ENCODE measurements at regions not wholly inside any gene's neighbourhood (a gene's known extent, or its start where the extent isn't known, plus 50 kb on each side); places are given as distances from the start of the nearest gene placed in this dataset.
"Not testable (repeated sequence)": the region's sequence is repeated elsewhere in the genome, so short reads cannot be mapped to it uniquely, and the experiment has no call there.

DNA sequence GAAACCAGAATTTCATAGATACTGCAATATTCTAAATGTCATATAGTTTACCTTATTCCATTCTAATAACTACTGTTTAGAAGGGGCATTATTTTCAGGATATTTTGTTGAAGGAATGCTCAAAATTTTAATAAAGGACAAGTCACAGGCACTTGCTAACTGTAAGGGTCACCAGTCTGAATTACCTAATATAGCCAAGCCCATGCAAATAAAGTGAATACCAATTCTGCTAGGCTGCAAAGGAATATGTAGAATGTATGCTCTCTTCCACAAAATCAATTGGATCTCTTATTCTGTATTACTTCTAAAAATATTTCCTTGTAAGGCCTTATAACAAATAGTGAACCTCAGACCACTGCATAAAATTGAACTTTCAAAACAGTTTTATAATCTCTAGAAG is 52.3 kb upstream of the FAT4 start:
- DNase-seq, result no peak

DNA sequence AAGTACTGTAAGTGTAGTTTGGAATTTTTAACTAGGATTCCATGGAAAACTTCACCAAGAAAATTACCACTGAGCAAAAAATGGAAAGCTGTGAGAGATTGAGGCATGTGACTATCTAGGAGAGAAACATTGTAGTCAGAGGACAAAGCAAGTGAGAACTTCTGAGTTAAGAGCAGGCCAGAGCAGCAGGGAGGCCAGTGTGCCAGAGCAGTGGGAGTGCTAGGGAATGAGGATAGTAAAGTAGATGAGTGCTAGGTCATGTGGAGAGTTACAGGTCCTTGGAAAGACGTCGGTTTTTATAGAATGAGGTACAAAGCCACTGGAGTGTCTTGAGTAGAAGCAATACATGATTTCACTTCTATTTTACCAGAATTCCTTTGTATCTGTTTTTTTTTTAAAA is 52.7 kb upstream of the FAT4 start:
- DNase-seq, result no peak

DNA sequence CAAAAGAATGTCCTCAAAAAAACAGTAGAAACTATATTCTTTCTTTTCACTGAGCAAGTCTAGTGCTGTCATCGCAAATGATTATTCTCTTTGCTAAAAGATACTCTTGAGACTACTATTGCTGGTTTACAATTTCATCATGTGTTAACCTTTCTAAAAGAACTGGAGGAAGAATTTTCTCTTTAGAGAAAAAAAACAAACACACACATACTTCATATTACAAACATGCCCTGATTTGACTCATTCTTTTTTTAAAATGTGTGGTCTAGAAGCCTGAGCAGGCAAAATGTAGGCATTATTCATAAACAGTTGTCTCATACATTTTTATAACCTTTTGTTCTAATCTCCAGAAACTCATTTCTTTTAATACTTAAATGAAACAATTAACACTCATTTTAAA is 60.6 kb upstream of the FAT4 start:
- DNase-seq, result no peak

DNA sequence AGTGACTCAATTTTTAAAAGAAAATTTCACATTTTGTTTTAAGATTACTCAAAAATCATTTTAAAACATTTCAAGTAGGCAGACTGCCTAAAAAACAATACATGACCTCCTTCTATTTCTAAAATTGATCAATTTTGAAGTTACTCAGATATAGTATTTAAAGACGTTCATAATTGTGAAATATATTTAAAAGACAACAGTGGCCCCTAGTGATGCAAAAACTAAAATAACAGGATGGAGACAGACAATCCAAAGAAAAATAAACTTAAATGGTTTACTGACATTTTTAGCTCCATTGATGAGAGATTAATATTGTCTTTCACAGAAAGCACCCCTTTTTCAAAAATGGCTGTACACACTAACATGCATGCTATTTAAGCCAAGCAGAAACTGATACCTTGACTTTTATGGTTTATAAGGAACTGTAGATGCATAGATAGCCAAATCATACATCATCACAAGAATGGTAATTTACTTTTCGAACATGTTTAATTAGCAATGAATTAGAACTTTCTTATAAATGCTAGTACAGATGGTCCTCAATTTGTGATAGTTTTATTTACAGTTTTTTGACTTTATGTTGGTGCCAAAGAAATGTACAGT is 69.8 kb upstream of the FAT4 start:
- DNase-seq, result no peak

DNA sequence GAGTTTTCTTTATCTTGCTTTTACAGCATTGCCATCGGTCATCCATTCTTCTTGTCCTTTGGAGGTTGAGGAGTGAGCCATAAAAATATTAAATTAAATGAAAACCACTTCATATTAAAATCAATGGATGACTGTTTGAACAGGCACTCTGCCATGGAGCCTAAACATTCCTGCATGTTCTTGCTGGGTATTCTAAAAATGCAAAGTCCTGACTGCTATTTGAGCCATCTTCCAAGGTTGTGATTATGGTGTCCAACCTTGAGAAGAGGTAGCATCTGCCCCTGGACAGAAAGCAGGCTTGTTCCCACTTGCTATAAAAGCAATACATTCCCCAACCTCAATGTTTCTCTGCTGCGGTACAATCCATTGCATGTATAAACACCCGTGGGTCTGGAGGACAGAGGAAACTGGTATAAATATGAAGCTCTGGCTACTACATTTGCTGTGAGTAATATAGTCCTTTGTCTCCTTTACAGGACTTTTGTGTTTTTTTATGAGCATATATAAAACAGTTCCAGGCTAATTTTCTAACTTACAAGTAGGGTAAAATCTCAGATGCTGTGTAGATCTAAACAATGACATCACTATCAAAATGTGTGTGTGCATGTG is 70.9 kb upstream of the FAT4 start:
- no peak for DNase-seq

DNA sequence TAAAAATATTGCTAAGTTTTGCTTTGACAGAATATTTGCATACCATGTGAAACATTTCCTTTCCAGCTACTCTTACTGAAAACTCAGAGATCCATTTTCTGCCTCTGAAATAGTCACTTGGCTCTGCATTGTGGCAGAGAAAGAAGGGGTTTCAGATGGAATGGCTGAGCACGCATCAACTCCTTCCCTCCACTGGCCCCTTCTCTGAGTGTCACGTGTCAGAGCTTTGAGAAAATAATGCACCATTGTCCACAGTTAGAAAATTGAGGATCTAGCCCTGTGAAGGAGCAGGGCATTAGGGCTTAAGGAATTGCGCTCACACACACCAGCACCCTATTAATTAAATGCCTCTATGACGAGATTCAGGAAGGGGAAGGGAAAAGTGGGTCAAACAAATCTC is 78.8 kb upstream of the FAT4 start:
- DNase-seq, result no peak

DNA sequence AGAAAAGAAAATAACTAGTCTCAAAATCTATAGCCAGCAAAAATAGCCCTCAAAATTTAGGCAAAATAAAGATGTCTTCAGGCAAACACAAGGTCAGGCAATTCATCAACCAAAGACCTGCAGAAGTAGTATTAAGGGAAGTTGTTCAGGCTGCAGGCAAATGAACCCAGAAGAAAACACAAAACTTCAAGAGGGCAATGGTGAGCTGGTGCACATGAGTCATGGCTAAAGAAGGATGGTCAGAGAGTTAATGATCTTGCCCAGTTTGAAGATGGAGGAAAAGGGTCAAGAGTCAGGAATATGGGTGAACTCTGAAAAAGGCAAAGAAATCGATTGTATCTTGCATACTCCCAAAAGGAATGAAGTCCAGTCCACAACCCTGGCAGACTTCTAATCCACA is 83.1 kb upstream of the FAT4 start:
- DNase-seq, result no peak

DNA sequence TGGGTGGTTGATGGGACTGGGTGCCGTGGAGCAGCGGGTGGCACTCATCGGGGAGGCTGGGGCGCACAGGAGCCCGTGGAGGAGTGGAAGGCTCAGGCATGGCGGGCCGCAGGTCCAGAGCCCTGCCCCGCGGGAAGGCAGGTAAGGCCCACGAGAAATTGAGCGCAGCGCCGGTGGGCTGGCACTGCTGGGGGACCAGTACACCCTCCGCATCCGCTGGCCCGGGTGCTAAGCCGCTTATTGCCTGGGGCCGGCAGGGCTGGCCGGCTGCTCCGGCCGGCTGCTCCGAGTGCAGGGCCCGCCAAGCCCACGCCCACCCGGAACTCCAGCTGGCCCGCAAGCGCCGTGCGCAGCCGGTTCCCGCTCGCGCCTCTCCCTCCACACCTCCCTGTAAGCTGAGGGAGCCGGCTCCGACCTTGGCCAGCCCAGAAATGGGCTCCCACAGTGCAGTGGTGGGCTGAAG is 85.1 kb upstream of the FAT4 start:
- no peak for DNase-seq

DNA sequence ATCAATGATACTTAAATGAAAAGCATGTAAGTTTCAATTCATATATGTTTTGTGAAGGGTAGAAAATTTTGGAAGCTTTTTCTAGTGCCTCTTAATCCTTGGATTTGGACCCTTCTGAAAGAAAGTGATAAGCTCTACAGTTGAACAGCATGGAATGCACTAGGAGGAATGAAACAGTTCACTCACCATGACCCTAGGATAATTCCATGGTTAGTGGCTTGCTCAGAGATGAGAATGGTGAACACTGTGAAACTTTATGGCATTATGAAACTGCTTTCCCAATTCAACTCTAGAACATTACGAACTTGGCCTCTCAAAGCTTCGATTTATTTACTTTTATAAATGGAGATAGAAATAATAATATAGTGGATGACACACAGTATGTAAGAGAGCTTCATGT is 88.9 kb upstream of the FAT4 start:
- no peak for DNase-seq

DNA sequence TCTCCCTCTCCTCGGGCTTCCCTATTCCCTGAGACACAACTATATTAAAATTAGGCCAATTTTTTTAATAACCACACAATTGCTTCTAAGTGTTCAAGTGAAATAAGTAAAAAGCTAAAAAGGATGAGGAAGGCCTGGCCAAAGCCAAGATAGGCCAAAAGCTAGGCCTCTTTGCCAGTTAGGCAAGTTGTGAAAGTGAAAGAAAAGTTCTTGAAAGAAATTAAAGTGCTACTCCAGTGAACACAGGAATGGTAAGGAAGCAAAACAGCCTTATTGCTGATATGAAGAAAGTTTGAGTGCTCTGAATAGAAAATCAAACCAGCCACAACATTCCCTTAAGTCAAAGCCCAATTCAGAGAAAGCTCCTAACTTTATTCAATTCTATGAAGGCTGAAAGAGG is 114.2 kb upstream of the FAT4 start:
- no peak for DNase-seq

DNA sequence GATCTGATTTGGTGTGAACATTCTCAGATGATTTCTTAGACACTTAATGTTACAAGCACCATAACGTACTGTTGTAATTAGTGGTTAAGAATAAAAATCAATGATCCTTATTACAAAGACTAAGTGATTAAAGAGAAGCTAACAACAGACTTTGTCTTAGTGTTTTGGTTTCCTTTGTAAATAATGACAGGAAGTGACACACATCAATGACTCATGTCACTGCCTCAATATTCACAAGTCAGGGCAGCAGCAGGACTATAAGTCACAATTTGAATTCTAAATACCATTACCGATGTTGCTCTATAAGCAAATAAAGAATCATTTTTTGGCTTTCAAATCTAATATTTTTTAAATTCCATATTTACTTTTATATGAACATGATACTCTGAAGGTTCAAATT is 115.8 kb upstream of the FAT4 start:
- no peak for DNase-seq

DNA sequence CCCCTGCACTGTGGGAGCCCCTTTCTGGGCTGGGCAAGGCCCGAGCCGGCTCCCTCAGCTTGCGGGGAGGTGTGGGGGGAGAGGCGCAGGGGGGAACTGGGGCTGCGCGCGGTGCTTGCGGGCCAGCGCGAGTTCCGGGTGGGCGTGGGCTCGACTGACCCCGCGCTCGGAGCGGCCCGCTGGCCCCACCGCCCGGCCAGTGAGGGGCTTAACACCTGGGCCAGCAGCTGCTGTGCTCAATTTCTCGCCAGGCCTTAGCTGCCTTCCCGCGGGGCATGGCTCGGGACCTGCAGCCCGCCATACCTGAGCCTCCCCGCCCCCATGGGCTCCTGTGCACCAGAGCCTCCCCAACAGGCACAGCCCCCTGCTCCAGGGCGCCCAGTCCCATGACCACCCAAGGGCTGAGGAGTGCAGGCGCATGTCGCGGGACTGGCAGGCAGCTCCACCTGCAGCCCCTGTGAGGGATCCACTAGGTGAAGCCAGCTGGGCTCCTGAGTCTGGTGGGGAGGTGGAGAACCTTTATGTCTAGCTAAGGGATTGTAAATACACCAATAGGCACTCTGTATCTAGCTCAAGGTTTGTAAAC is 122.8 kb upstream of the FAT4 start:
- DNase-seq, result not testable (repeated sequence)

DNA sequence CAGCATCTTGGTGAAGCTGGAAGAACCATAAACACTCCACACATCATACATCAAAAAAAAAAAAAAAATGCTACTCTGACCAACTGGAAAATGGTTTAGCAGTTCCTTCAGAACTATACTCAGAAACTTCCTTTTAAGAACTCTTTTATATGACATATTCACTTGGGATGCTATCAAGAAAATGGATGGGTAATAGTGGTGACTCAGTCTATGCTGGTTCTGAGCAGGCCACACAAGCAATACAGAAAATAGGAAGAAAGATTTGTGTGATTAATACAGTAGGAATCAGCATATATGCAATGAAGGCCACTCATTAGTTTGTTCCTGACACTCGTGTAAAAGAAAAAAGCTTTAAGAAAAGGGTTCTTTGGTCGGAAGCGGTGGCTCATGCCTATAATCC is 123.5 kb upstream of the FAT4 start:
- DNase-seq, result no peak

DNA sequence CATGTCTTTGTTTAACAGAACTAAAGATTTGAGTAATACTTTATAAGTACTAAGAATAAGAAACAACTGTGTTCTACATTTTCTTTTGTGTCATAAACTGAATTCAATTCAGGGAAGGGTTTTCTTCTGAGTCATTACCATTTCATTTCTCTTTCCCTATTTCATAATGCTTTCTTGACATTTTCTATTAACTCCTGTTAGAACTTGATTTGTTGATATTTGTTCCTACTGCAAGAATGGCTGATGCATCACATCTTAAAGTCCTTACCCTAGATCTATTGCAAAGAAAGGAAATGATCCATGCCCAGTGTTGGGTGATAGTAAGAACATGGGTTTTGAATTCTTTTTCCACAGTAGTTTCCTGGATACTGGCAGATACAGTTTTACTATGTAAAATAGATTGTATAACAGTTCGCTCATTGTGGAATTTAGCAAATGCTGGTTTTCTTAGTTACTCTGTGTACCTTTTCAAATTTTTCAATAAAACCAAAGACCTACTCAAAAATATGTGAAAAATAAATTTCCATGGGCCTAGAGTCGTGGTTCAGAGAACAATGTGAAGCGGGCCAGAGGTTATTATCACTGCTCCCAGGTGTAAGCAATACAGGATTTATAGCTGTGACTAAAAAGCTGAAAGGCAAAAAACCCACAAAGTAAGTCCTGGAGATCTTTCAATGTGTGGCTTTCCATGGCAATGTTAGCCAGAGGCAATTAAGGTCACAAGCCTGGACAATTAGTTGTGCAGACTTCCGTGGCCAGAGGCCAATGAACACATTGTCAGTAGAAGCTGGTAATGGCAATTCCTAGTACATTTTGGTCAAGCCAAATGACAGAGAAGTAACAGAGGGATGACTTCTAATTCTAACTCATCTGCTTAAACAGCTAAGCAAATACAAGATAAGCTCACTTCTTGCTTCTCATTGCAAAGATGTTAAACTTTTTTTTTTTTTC is 127.3 kb upstream of the FAT4 start:
- DNase-seq, result no peak

DNA sequence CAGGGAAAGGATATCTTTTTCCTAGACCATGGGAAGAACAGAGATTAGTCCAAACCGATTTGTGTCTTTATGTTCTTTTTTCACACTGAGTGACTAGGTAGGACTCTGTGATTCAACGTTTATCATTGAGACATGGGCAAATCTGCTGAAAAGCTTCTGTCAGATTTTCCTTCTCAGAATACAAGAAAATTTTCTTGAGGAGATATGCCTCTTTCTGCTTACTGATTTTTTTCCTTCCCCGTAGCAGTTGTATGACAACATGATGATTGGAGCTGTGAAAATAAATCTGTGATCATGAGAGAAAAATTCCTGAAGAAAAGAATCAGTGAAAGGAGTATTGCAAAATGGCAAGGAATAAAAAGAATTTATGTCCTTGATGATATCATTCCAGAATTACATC is 130.6 kb upstream of the FAT4 start:
- no peak for DNase-seq

DNA sequence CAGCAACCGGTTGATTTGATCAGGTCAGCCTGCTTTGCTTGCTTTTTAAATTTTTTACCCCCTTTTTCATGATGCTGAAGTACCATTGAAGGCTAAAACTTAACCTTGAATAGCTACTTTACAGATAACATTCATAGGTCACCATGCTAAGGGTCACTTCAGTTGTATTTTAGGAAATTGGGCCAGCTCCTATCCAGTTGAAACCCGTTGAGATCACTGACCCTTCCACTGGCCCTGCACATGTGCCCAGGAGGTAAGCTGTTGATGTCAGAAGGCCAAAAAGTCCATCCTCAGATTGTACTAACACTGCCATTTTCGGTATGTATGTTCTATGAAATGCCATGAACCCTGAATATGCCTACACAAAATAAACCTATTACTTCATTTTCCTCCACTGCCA is 133.0 kb upstream of the FAT4 start:
- DNase-seq, result no peak

DNA sequence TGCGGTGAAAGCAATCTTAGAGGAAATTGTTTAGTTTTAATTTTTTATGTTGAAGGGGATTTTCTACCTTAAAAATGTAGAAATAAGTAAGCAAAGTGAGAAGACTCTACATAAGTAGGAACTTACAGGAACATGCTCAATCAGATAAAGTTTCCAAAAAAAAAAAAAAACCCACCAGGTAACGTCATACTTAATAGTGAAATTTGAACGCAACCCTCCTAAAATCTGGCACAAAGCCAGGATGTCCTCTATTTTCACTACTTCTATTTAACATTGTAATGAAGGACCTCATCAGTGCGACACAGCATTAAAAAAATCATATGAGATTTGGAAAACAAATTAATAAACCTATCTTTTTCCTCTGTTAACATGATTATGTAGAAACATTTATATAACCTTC is 135.0 kb upstream of the FAT4 start:
- DNase-seq, result no peak

DNA sequence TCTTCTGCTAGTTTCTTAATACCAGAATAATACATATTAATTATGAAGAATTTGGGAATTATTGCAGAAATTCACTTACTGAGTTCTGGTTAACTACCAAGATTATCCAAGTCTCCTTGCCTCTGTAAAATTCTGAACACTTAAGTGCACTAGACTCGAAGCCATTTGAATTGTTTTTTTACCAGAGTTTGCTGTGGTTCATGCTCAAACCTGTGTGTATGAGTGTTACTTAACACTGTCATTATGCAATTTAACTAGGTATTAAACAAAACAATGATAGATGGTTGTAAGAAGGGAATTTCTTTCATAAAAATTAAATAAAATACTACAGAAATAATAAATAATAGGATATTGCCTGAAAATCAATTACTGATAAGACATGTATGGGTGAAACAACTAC is 145.6 kb upstream of the FAT4 start:
- DNase-seq, result no peak

DNA sequence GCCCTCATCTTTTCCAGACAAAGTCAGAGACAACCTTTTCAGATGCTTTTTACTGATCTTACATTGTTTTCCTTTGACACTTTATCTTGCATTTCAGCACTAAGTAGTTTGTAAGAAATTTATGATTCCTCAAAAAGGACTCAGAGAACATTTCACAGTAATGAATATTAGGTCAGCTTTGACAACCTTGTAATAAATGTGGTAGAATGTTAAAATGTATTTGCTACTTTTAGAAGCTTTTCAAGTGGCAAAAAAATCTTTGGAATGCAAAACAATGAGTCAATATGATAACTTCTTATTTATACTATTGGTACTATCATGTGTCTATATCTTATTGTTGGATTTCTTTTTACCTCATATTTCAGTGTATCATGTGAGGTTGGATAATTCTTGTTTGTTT is 146.2 kb upstream of the FAT4 start:
- DNase-seq, result no peak

DNA sequence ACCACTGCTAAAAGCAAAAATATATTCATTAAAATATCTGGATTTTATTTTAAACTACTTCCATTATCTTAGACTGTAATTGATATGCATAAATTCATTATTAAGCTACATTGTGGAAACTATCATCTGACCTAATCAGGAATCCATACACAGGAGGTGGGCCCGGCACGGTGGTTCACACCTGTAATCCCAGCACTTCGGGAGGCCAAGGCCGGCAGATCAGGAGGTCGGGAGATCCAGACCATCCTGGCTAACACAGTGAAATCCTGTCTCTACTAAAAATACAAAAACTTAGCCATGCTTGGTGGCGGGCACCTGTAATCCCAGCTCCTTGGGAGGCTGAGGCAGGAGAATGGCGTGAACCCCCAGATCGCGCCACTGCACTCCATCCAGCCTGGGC is 148.7 kb upstream of the FAT4 start:
- not testable (repeated sequence) for DNase-seq

DNA sequence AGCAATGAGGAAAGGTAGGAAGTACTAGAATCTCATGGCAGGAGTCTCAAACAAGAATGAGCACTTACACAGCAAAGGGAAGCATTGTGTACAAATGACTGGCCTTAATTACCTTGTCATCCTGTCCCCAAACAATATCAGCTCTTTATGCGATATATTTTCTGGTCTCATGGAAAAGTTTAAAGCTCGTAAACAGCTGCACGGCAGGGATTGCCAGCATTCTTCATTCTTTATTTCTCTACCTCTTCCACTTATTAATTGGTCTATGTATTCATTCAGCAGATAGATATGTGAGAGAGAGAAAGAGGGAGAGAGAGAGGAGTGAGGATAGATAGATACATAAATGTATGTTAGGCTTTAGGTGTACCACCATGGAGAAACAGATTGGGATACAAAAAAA is 155.8 kb upstream of the FAT4 start:
- no peak for DNase-seq

DNA sequence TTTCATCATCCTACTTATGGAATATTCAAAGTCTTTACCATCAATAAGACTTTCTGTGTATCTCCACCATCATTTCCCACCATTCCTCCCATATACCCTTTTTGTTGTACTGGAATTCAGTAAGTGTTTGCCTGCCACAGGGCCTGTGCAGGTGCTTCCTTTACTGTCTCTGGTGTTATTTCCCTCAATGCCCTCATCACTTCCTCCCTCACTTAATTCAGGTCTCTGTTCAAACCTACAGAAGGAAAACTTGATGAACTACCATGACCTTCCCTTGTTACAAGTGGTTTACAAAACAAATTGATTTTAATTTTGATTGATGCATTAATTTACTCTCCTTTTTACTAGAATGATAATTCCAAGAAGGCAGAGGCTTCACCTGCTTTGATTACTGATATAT is 159.5 kb upstream of the FAT4 start:
- no peak for DNase-seq

DNA sequence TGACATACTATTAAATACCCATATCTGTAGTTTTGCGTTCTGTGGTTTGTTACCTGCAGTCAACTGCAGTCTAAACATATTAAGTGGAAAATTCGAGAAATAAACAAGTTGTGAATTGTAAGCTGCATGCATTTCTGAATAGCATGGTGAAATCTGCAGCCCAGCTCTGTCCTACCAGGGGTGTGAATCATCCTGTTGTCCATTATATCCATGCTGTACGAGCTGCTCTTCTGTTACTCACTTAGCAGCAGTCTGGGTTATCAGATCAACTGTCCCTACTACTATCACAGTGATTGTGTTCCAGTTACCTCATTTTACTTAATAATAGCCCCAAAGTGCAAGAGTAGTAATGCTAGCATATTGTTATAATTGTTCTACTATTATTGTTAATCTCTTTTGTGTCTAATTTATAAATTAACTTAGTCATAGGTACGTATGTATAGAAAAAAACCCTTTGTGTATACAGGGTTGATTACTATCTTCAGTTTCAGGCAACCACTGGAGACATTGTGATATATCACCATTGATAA is 173.7 kb upstream of the FAT4 start:
- DNase-seq, result no peak

DNA sequence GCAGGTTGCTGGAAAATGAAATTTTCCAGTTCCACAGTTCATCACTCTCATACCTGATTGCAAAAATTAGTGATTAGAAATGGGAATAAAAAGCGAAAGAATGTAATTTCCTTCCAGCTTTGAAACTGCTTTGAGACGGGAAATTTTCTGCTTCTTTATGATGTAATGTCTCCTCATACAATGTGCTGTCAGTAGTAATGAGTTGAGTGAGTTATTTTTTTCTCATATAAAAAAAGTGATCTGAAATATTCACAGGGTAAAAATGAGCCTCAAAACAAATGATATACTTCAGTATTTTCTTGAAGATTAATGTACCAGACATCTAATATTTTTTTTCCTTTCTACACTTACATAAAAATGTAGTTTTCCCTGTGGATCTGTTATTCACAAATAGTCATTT is 179.1 kb upstream of the FAT4 start:
- DNase-seq, result no peak

Measured in right forelimb (tissue), 1 donor.